Right atrium auricular region (tissue), 2 donors: ENCODE measurements at regions not wholly inside any gene's neighbourhood (a gene's known extent, or its start where the extent isn't known, plus 50 kb on each side); places are given as distances from the start of the nearest gene placed in this dataset.

Experiments
- DNase-seq: peaks from one replicate; pipeline ENCODE4 v3.0.0-alpha.2; 2019; ENCODE audit warnings: low spot score
- H3K27ac ChIP-seq, 2 donors: fragments of 200-600 bp; sonication (generic); 1 replicate in 1 of 2; 2 replicates in 1 of 2; pipeline ENCODE4 v1.5.1; 2016 to 2019
- H3K27me3 ChIP-seq, 2 donors: fragments of 200-600 bp; sonication (generic); one replicate each; pipeline versions ENCODE4 v1.5.1 to v1.6.0; 2017 to 2019
- H3K36me3 ChIP-seq: fragments of 200-600 bp; sonication (generic); one replicate; pipeline ENCODE4 v1.5.1; 2016
- H3K4me1 ChIP-seq, 2 donors: fragments of 200-600 bp; sonication (generic); one replicate each; pipeline versions ENCODE4 v1.5.1 to v1.6.0; 2017 to 2019
- H3K4me3 ChIP-seq, 2 donors: fragments of 200-600 bp; sonication (generic); 1 replicate in 1 of 2; 2 replicates in 1 of 2; pipeline ENCODE4 v1.5.1; 2017 to 2019; ENCODE audit warnings: mild to moderate bottlenecking in 1 of 2, moderate library complexity in 1 of 2
- H3K9me3 ChIP-seq, 2 donors: fragments of 200-600 bp; sonication (generic); one replicate each; pipeline ENCODE4 v1.5.1; 2019
- TF ChIP-seq, protein P1 (sequence below), 2 donors: fragments of 200-600 bp; sonication (generic); IDR thresholded peaks; one replicate each; pipeline ENCODE4 v1.5.1; 2019; ENCODE audit warnings: antibody characterized with exemption in 2 of 2

DNA sequence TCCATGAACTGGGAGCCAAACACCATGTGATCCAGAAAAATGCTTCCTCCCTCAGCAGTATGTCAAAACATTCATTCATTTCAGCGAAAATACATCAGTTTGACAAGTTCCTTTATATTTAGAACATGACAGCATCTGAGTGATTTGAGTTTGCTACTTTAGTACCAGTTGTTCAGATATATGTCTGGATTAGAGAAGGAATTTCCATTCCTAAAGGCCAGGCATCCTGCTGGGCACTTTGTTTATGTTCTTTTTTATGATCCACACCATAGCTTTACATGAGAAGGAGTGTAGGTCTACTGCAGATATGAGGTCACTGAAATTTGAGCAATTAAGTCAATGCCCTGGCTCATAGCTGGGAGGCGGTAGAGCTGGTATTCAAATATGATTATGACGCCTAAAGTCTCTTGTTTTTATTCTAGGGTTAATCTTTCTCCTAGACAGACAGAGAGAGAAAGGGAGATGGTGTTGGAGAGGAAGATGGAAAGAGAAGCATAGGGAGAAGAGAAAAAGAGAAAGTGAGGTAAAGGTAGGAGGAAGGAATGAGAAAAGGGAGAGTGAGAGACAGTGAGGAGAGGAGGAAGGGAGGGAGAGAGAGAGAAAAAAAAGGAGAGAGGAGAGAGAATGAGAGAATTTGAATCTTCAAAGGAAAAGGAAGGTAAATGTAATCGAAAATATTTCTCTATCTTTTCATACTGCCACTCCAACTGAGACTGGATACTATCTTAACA lies 839.5 kb upstream of the FANCL start:
- TF ChIP-seq, protein P1, sequence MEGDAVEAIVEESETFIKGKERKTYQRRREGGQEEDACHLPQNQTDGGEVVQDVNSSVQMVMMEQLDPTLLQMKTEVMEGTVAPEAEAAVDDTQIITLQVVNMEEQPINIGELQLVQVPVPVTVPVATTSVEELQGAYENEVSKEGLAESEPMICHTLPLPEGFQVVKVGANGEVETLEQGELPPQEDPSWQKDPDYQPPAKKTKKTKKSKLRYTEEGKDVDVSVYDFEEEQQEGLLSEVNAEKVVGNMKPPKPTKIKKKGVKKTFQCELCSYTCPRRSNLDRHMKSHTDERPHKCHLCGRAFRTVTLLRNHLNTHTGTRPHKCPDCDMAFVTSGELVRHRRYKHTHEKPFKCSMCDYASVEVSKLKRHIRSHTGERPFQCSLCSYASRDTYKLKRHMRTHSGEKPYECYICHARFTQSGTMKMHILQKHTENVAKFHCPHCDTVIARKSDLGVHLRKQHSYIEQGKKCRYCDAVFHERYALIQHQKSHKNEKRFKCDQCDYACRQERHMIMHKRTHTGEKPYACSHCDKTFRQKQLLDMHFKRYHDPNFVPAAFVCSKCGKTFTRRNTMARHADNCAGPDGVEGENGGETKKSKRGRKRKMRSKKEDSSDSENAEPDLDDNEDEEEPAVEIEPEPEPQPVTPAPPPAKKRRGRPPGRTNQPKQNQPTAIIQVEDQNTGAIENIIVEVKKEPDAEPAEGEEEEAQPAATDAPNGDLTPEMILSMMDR (IDR thresholded peaks at IDR 0.05), result no peak
- Histone ChIP-seq H3K27ac (no peak overlapping the region), H3K4me1 (no peaks in the 10 kb centered on the region), H3K36me3 (no peaks in the 10 kb centered on the region), H3K4me3 (no peak overlapping the region), H3K27me3 (no peaks in the 10 kb centered on the region), H3K9me3 (no peaks in the 10 kb centered on the region)
- DNase-seq, result no peak

DNA sequence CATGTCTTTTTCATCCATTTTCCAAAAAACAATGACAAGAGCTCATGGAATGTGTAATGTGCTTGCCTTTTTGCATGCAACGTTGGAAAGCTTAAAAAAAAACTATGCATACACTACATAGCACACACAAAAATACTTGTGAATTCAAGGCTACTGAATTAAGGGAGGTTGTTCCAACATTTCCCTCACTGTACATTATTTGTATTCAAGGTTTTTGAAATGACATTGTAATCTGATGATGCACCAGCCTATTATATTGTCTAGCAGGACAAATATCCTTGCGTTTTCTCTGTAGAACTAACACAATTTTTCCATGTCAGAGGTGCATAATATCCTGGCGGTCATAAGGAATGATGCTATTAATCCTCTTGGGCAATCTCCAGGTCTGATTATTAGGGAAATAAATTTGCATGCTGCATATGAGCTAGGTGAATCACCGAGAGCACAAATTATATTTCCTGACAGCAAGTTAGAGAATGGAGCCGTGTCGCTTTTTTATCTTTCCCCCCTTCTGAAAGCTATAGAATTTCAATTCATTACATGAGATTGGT lies 836.9 kb upstream of the FANCL start:
- H3K27ac ChIP-seq, result no peak overlapping the region
- no peaks in the 10 kb centered on the region for H3K9me3 ChIP-seq
- H3K4me3 ChIP-seq, result no peak overlapping the region
- TF ChIP-seq, protein P1 (IDR thresholded peaks at IDR 0.05), result no peak
- DNase-seq, result no peak
- no peaks in the 10 kb centered on the region for H3K27me3 ChIP-seq
- no peaks in the 10 kb centered on the region for H3K36me3 ChIP-seq
- no peaks in the 10 kb centered on the region for H3K4me1 ChIP-seq

DNA sequence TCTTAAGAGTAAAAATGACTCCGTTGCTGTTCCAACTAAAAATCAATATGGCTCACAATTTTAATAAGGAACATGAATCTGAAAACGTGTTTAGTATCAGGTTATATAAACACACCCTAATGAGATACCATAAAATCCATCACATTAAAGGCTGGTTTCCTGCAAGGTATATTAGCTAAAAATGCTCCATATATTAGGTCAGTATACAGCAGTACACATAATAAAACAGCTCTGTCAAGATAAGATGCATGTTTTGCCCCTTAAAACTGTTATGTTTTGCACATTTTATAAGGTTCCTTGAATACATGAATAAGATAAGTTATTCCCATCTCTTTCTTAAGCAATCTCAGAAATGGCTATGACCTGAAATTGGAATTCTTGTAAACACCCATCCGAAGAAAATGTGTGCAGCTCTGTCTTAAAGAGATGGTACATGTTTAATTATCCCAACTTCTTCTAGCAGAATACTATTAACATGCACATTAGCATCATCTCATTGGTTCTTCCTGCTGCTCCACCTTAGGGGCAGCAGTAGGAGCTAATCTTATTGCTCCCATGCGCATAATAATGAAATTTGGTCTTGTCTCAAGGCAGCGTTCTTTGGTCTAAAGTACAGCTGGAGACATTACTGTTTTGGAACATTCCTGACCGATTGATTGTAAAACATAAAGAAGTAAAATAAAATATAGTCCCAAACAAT lies 836.1 kb upstream of the FANCL start:
- no peak for DNase-seq
- no peak overlapping the region for H3K27ac ChIP-seq
- no peak overlapping the region for H3K4me3 ChIP-seq
- H3K27me3 ChIP-seq, result no peaks in the 10 kb centered on the region
- TF ChIP-seq, protein P1 (IDR thresholded peaks at IDR 0.05), result no peak
- H3K4me1 ChIP-seq, result no peaks in the 10 kb centered on the region
- H3K9me3 ChIP-seq, result no peaks in the 10 kb centered on the region
- H3K36me3 ChIP-seq, result no peaks in the 10 kb centered on the region

DNA sequence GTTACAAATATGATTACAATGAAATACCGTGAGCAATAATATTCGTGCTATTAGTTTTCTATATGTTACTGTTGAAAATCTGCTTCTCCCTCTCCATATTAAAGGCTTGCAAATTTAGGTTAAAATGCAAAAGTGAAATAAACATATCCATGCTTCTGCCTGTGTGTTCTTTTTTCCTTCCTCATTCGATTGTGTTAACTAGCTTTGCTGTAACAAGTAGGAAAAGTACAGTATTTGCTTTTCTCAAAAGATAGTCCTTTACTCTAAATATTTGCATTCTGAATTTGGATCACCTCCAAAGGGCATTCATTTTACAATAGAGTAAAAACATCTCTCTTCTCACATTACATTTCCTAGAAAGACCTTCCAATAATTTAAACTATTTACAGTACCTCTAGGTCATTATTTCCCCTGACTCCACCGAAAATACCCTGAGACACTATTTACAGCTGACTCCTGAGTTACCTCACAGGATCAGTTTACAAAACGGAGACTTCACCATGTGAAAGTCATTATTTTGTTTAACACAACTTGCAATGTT lies 835.0 kb upstream of the FANCL start:
- TF ChIP-seq, protein P1 (IDR thresholded peaks at IDR 0.05), result no peak
- Histone ChIP-seq H3K36me3 (no peaks in the 10 kb centered on the region), H3K4me1 (no peaks in the 10 kb centered on the region), H3K27ac (no peak overlapping the region), H3K9me3 (peaks cover 0 to 9% of the 10 kb centered on the region in 2 donors), H3K27me3 (no peaks in the 10 kb centered on the region), H3K4me3 (no peak overlapping the region)
- no peak for DNase-seq

DNA sequence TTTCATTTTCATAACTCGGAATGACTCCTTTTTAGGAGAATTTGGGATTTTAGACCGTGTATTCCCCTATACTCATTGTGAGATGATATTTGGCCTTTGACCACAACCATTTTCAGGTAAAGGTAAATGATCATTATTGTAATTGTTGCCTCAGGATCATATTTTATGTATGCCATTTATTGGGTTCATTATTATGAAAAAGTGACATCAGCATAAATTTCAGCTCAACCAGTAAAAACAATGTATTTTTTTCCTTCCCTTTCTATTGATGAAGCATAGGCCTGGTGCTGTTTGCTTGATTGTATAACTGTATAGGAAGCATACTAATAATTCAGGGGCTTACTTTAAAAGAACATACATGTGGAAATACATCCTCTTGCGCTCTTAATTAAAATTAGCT lies 832.9 kb upstream of the FANCL start:
- Histone ChIP-seq H3K4me1 (no peaks in the 10 kb centered on the region), H3K36me3 (no peaks in the 10 kb centered on the region), H3K27ac (no peak overlapping the region), H3K4me3 (no peak overlapping the region), H3K27me3 (no peaks in the 10 kb centered on the region), H3K9me3 (peaks cover 0 to 9% of the 10 kb centered on the region in 2 donors)
- TF ChIP-seq, protein P1 (IDR thresholded peaks at IDR 0.05), result no peak
- no peak for DNase-seq
